ENCODE measurements at regions not wholly inside any gene's neighbourhood (a gene's known extent, or its start where the extent isn't known, plus 50 kb on each side); places are given as distances from the start of the nearest gene placed in this dataset.
A peak's percentile ranks its signal among the peaks of the same experiment; 100 is the strongest.
"Not testable (repeated sequence)": the region's sequence is repeated elsewhere in the genome, so short reads cannot be mapped to it uniquely, and the experiment has no call there.

DNA sequence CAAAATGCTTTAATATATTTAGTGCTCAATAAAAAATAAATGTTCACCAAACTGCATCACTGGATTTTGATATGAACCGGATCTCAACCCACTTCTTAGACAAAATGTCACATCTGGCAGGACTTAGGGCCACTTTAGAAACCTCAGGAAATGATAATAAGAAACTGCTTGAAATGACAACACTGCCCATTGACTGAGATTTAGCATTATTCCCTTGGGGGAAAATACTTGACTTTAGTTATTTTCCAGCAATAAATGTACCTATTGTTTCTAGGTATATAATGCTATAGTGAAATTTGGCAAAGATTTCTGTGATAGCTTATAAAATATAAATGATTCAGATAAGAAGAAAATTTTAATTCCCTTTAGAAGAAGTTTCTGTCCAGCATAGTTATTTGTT is 195.1 kb downstream of the ICOS start:
- H3K4me1 ChIP-seq (ENCODE audit: control insufficient read depth, insufficient read depth, low read length), result no peaks in the 10 kb centered on the region

DNA sequence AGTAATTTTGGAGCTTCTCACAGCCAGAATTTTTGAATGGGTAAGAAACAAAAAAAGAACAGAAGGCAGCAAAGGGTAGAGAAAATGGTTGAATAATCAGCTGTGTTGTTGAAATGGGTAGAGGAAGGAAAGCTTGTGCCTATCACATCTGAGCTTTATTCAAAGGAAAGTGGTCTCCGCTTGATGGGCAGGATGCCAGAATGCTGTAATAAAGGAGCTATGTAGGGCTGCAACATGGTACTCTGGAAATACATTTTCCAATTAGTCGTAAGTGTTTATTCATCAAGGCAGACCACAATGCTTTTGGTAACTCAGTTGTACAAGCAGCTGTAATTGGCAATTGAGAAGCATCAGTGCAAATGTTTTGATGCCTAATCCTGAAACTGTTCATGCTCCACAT is 196.9 kb downstream of the ICOS start:
- H3K36me3 ChIP-seq (ENCODE audit: insufficient read depth, low read length), result no peaks in the 10 kb centered on the region
- no peak overlapping the region for H3K4me3 ChIP-seq (ENCODE audit: low read length)
- no peaks in the 10 kb centered on the region for H3K9me3 ChIP-seq (replicated peaks; ENCODE audit: low read length)
- H3K4me2 ChIP-seq (ENCODE audit: low read length), result no peak overlapping the region
- H3K27me3 ChIP-seq (ENCODE audit: control insufficient read depth, insufficient read depth, low read length), result peaks cover 44% of the 10 kb centered on the region
- H3K9ac ChIP-seq (ENCODE audit: low read depth, low read length), result no peak overlapping the region
- H3K4me1 ChIP-seq (ENCODE audit: control insufficient read depth, insufficient read depth, low read length), result no peaks in the 10 kb centered on the region

More for the DNA sequence above, 195.1 kb downstream of the ICOS start:
- Histone ChIP-seq H3K9ac (ENCODE audit: low read depth, low read length) (no peak overlapping the region), H3K9me3 (replicated peaks; ENCODE audit: low read length) (no peaks in the 10 kb centered on the region), H3K4me3 (ENCODE audit: low read length) (no peak overlapping the region), H3K4me2 (ENCODE audit: low read length) (no peak overlapping the region), H3K27me3 (ENCODE audit: control insufficient read depth, insufficient read depth, low read length) (peaks cover 34% of the 10 kb centered on the region), H3K36me3 (ENCODE audit: insufficient read depth, low read length) (no peaks in the 10 kb centered on the region)

DNA sequence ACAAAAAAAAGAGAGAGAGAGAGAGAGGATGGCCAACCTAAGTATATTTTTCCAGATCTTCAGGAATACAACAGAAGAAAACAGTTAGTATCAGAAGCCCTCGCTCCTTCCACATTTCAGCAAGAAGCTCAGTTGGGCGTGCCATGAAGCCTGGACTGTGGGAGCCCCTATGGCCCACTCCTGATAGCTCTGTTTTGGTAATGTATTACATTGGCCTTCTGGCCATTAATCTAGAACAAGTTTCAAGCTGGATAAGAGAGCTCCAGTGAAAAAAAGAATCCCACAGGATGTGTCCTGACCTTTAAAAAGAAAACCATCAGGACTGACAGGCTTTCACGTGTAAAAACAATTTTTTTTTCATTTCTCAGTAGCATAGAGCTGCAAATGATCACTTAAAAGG is 197.9 kb downstream of the ICOS start:
- no peaks in the 10 kb centered on the region for H3K9me3 ChIP-seq (replicated peaks; ENCODE audit: low read length)
- no peak overlapping the region for H3K9ac ChIP-seq (ENCODE audit: low read depth, low read length)
- H3K36me3 ChIP-seq (ENCODE audit: insufficient read depth, low read length), result no peaks in the 10 kb centered on the region
- no peak overlapping the region for H3K4me3 ChIP-seq (ENCODE audit: low read length)
- H3K4me1 ChIP-seq (ENCODE audit: control insufficient read depth, insufficient read depth, low read length), result no peaks in the 10 kb centered on the region
- peaks cover 48% of the 10 kb centered on the region for H3K27me3 ChIP-seq (ENCODE audit: control insufficient read depth, insufficient read depth, low read length)
- H3K4me2 ChIP-seq (ENCODE audit: low read length), result no peak overlapping the region

DNA sequence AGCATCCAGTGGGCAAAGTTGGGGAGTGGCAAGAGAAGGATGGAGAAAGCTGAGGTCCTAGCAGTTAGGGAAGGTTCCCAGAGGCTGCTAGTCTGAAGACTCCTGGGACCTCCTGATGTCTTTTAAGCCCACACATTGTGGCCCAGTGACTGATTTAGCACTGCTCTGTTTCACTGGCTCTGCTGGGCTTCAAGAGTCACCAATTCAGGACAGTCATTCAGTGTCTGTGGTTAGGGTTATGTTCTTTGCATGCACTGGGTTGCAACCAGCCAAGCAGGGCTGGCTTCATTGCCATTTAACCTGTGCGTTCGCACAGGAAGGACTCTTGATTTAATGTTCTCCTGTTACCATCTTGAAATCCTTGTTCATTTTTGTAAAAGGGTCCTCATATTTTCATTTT is 199.2 kb downstream of the ICOS start:
- Histone ChIP-seq H3K4me1 (ENCODE audit: control insufficient read depth, insufficient read depth, low read length) (no peaks in the 10 kb centered on the region), H3K9me3 (replicated peaks; ENCODE audit: low read length) (no peaks in the 10 kb centered on the region), H3K27me3 (ENCODE audit: control insufficient read depth, insufficient read depth, low read length) (peaks cover 49% of the 10 kb centered on the region), H3K9ac (ENCODE audit: low read depth, low read length) (no peak overlapping the region), H3K4me2 (ENCODE audit: low read length) (no peak overlapping the region), H3K4me3 (ENCODE audit: low read length) (no peak overlapping the region), H3K36me3 (ENCODE audit: insufficient read depth, low read length) (no peaks in the 10 kb centered on the region)

DNA sequence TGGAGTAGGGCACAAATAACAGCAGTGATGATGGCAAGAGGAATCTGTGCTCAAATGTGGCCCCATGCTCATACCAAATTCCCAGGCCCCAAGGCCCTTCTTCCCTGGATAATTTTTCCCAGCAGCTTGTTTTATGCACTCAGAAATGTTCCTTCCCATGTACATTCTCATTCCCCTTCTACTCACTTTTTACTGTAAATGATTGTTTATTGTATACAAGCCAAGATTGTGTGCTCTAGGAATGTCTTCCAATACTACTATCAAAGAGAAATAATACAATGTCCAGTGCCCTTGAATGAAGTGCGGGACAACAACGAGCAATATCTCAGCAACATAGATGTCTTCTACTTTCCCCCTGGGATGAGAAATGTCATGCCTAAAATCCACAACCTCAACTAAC is 201.6 kb downstream of the ICOS start:
- Histone ChIP-seq H3K4me1 (ENCODE audit: control insufficient read depth, insufficient read depth, low read length) (no peaks in the 10 kb centered on the region), H3K9ac (ENCODE audit: low read depth, low read length) (no peak overlapping the region), H3K9me3 (replicated peaks; ENCODE audit: low read length) (no peaks in the 10 kb centered on the region), H3K36me3 (ENCODE audit: insufficient read depth, low read length) (no peaks in the 10 kb centered on the region), H3K4me2 (ENCODE audit: low read length) (no peak overlapping the region), H3K4me3 (ENCODE audit: low read length) (no peak overlapping the region), H3K27me3 (ENCODE audit: control insufficient read depth, insufficient read depth, low read length) (peaks cover 59% of the 10 kb centered on the region)

DNA sequence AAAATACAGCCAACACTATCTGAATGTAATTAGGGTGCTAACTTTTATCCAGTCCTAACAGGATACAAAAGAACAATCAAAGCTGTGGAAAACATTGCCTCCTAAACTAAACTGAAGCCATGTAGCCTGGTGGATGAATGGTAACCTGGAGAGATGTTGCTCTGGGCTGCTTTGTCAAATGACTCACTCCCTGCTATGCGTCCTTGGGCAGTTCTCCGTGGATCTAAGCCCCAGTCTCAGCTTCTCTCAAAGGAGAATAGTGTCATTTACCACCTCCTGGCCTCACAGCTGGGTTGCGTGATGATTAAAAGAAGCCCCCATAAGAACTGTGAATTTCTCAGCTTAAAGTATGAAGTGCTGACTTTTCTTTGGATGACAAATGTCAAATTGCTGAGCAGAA is 203.7 kb downstream of the ICOS start:
- peaks cover 62% of the 10 kb centered on the region for H3K27me3 ChIP-seq (ENCODE audit: control insufficient read depth, insufficient read depth, low read length)
- H3K9me3 ChIP-seq (replicated peaks; ENCODE audit: low read length), result no peaks in the 10 kb centered on the region
- H3K9ac ChIP-seq (ENCODE audit: low read depth, low read length), result no peak overlapping the region
- no peaks in the 10 kb centered on the region for H3K36me3 ChIP-seq (ENCODE audit: insufficient read depth, low read length)
- H3K4me3 ChIP-seq (ENCODE audit: low read length), result no peak overlapping the region
- H3K4me2 ChIP-seq (ENCODE audit: low read length), result no peak overlapping the region
- H3K4me1 ChIP-seq (ENCODE audit: control insufficient read depth, insufficient read depth, low read length), result no peaks in the 10 kb centered on the region

DNA sequence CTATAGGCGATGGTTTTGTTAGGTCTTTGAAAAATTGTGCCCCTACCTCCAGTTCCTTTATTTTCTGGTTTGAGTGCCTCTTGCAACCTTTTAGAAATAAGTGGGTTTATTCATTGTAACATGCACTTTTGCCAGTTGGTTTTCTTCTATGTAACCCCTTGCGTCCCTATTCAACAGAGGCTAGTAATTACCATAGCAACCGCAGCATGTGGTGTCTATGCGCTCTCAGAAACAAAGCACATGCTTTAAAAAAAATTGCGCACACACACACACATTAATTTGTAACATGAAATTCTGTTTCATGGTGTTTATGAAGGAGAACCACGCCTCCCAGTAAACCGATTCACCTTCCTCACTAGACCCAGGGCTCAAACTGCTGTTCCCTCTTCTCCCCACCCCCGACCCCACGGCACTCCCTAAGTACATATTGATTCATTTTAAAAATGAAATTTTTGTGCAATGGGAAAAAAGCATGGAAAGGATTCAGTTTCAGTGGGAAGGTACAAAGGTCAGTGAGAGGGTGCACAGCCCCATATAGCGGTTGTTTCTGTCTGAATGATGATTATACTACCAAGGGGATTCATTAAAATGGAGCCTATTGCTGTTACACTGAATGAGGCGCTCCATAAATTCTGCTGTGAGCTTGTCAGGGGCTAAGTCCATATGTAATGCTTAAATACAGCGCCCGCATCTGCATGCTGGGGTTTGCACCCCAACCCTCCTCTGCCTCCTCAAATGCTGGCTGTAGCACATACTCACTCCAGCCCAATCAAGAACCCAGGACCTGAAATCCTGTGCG is 206.9 kb downstream of the ICOS start:
- Histone ChIP-seq H3K4me3 (ENCODE audit: low read length) (no peak overlapping the region), H3K27me3 (ENCODE audit: control insufficient read depth, insufficient read depth, low read length) (peaks cover 49% of the 10 kb centered on the region), H3K4me2 (ENCODE audit: low read length) (no peak overlapping the region), H3K9ac (ENCODE audit: low read depth, low read length) (no peak overlapping the region), H3K4me1 (ENCODE audit: control insufficient read depth, insufficient read depth, low read length) (no peaks in the 10 kb centered on the region), H3K9me3 (replicated peaks; ENCODE audit: low read length) (no peaks in the 10 kb centered on the region), H3K36me3 (ENCODE audit: insufficient read depth, low read length) (no peaks in the 10 kb centered on the region)

DNA sequence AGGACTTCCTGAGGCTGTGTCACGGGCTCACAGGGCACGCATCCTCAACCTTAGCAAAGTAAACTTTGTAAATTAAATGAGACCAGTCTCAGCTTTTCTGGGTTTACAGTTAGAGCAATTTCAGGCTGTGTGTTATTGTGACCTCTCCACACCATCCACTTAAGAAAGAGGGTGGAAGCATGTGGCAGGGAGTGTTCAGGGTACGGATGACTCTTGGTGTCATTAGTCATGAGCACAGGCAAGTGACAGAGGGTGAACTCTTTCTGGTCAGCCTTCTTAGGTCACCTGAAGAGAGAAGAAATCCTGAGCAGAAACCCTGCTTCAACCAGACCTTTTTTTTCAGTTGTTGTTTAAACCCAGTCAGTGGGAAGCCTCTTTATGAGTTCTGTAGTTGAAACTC is 207.9 kb downstream of the ICOS start:
- no peaks in the 10 kb centered on the region for H3K4me1 ChIP-seq (ENCODE audit: control insufficient read depth, insufficient read depth, low read length)
- no peaks in the 10 kb centered on the region for H3K9me3 ChIP-seq (replicated peaks; ENCODE audit: low read length)
- no peak overlapping the region for H3K9ac ChIP-seq (ENCODE audit: low read depth, low read length)
- peaks cover 50% of the 10 kb centered on the region for H3K27me3 ChIP-seq (ENCODE audit: control insufficient read depth, insufficient read depth, low read length)
- H3K4me3 ChIP-seq (ENCODE audit: low read length), result no peak overlapping the region
- H3K4me2 ChIP-seq (ENCODE audit: low read length), result no peak overlapping the region
- H3K36me3 ChIP-seq (ENCODE audit: insufficient read depth, low read length), result no peaks in the 10 kb centered on the region

DNA sequence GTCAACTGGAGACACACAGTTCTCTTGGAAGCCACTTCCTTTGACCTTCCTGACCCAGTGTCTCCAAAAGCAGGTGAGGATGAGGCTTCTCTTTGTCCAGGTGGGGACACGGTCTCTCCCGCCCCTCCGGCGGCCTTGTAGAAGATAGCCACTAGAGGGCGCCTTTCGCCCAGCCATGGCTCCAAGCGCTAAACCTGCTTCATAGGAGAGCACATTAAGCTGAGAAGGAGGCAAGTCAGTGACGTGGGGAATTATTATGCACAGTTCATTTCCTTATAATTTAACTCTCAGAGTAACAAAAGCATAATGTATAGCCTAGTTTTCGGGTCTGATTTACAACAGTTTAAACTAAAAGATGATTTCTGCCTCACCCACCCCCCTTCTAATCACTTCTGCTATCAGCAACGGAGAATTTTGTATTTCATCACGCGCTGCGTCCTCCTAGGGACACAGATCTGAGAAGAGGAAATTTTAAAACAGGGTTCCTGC is 208.7 kb downstream of the ICOS start:
- Histone ChIP-seq H3K4me3 (ENCODE audit: low read length) (peak overlapping the region; percentile 67), H3K36me3 (ENCODE audit: insufficient read depth, low read length) (no peaks in the 10 kb centered on the region), H3K9me3 (replicated peaks; ENCODE audit: low read length) (no peaks in the 10 kb centered on the region), H3K9ac (ENCODE audit: low read depth, low read length) (no peak overlapping the region), H3K4me1 (ENCODE audit: control insufficient read depth, insufficient read depth, low read length) (no peaks in the 10 kb centered on the region), H3K27me3 (ENCODE audit: control insufficient read depth, insufficient read depth, low read length) (peaks cover 44% of the 10 kb centered on the region), H3K4me2 (ENCODE audit: low read length) (peak overlapping the region; percentile 81)

DNA sequence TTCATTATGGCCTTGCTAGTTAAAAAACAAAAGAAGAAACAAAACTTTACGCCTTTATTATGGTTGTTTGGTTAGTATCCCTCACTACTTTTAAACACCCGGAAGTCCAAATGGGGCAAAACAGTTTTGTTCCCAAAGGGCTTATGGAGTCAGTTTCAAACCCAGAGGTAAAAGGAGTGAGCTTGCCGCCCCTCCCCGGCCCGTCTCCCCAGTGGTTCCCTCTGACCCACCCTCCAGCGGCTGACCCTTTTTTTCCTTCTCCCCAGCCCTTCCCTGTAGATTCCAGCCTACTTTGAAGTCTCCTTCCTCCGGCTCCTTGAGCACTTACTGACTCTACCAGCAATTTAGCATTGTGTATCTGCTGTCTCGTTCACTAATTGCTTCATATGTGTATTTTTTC is 209.2 kb downstream of the ICOS start:
- Histone ChIP-seq H3K4me3 (ENCODE audit: low read length) (peak overlapping the region; percentile 67), H3K9ac (ENCODE audit: low read depth, low read length) (peak overlapping the region; percentile 22), H3K4me2 (ENCODE audit: low read length) (peak overlapping the region; percentile 81)

DNA sequence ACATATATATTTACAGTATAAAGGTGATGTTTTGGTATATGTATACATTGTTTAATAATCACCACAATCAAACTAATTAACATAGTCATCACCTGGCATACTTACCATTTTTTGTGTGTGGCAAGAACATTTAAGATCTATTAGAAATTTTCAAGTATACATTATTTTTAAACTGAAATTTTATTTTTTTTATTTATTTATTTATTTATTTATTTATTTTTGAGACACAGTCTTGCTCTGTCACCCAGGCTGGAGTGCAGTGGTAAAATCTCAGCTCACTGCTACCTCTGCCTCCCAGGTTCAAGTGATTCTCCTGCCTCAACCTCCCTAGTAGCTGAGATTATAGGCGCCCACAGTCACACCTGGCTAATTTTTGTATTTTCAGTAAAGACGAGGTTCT is 210.5 kb downstream of the ICOS start:
- H3K9ac ChIP-seq (ENCODE audit: low read depth, low read length); H3K36me3 ChIP-seq (ENCODE audit: insufficient read depth, low read length); H3K4me3 ChIP-seq (ENCODE audit: low read length); H3K4me1 ChIP-seq (ENCODE audit: control insufficient read depth, insufficient read depth, low read length); H3K4me2 ChIP-seq (ENCODE audit: low read length); H3K9me3 ChIP-seq (replicated peaks; ENCODE audit: low read length): not testable (repeated sequence)
- peaks cover 30% of the 10 kb centered on the region for H3K27me3 ChIP-seq (ENCODE audit: control insufficient read depth, insufficient read depth, low read length)

More for the DNA sequence above, 209.2 kb downstream of the ICOS start:
- Histone ChIP-seq H3K36me3 (ENCODE audit: insufficient read depth, low read length) (no peaks in the 10 kb centered on the region), H3K27me3 (ENCODE audit: control insufficient read depth, insufficient read depth, low read length) (peaks cover 40% of the 10 kb centered on the region), H3K4me1 (ENCODE audit: control insufficient read depth, insufficient read depth, low read length) (no peaks in the 10 kb centered on the region), H3K9me3 (replicated peaks; ENCODE audit: low read length) (no peaks in the 10 kb centered on the region)

DNA sequence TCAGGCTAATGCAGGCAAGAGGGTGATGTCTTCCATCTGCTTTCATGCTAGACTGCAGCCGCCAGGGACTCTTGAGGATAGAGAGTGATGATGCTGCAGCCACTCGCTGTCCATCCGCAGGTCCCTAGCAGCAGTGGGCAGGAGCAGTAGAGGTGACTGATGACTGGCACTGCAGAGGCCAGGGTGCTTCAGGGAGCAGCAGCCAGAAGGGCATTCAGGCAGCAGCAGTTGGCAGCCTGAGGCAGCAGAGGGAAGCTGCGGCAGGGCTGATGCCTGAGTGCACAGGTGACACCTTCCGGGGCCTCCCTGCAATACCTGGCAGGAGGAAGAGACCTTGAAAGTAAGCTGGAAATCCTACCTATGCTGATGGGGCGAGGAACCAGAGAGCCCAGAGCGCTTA is 214.2 kb downstream of the ICOS start:
- Histone ChIP-seq H3K9ac (ENCODE audit: low read depth, low read length) (no peak overlapping the region), H3K4me1 (ENCODE audit: control insufficient read depth, insufficient read depth, low read length) (no peaks in the 10 kb centered on the region), H3K4me2 (ENCODE audit: low read length) (no peak overlapping the region), H3K27me3 (ENCODE audit: control insufficient read depth, insufficient read depth, low read length) (peaks cover 13% of the 10 kb centered on the region), H3K36me3 (ENCODE audit: insufficient read depth, low read length) (no peaks in the 10 kb centered on the region), H3K9me3 (replicated peaks; ENCODE audit: low read length) (no peaks in the 10 kb centered on the region), H3K4me3 (ENCODE audit: low read length) (no peak overlapping the region)

Data from skeletal muscle satellite cell (primary cell).